GM18499 (cell line): ENCODE measurements at regions not wholly inside any gene's neighbourhood (a gene's known extent, or its start where the extent isn't known, plus 50 kb on each side); places are given as distances from the start of the nearest gene placed in this dataset.

Experiments used
- ATAC-seq: cut with Tn5 transposase; IDR thresholded peaks from one replicate; pipeline ENCODE4 v1.9.1; 2021; ENCODE audit warnings: moderate number of reproducible peaks; ENCODE audit not compliant: insufficient read depth, unreplicated experiment

GRCh38 chr16:85555719-85556455 lies 57.2 kb upstream of the GSE1 start:
- no peak for ATAC-seq

- ATAC-seq: no peak
Observed at GRCh38 chr16:85556456-85557082, 56.6 kb upstream of the GSE1 start.

GRCh38 chr16:85557083-85557970 lies 55.8 kb upstream of the GSE1 start:
- ATAC-seq: no peak

- no peak for ATAC-seq
Observed at GRCh38 chr16:85557971-85558657, 55.0 kb upstream of the GSE1 start.

- ATAC-seq: no peak
Observed at GRCh38 chr16:85560932-85561247, 52.2 kb upstream of the GSE1 start.

- no peak for ATAC-seq
Observed at GRCh38 chr16:85561248-85562092, 51.7 kb upstream of the GSE1 start.

- ATAC-seq: no peak
Observed at GRCh38 chr16:85562093-85562786, 50.9 kb upstream of the GSE1 start.

GRCh38 chr16:85563034-85563433 lies 50.1 kb upstream of the GSE1 start:
- ATAC-seq: no peak
